ENCODE measurements at regions not wholly inside any gene's neighbourhood (a gene's known extent, or its start where the extent isn't known, plus 50 kb on each side); places are given as distances from the start of the nearest gene placed in this dataset.

- ATAC-seq (no peak), DNase-seq (no peak)
- intact Hi-C loops (cut with DNase I, micrococcal nuclease): no loop called here
Observed at GRCh38 chr12:124174451-124175348, 120.2 kb upstream of the RFLNA start.

DNA sequence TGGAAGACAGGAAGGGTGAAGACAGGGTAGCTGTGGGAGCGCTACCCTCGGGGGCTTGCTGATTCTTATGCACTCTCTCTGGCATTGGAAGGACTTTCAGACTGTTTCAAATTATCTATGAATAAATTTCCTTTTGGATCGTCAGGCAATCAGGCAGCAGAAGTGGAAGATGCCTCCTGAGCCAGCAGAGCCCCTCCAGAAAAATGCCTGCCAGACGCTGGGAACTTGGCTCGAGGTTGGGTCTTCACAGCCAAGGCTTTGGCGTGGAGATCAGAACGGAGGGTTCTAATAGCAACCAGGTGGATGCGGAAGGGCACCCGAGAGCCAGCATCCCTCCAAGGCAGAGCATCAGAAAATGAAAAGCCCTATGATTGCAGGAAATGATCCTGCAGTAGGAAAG lies 119.2 kb upstream of the RFLNA start:
- intact Hi-C loops (cut with DNase I, micrococcal nuclease): no loop called here
- DNase-seq: no peak
- no peak for ATAC-seq

- intact Hi-C loops (cut with DNase I, micrococcal nuclease): no loop called here
- DNase-seq (no peak), ATAC-seq (no peak)
Observed at GRCh38 chr12:124177276-124177950, 117.5 kb upstream of the RFLNA start.

- intact Hi-C loops (cut with DNase I, micrococcal nuclease): no loop called here
- ATAC-seq (no peak), DNase-seq (no peak)
Observed at GRCh38 chr12:124177951-124178316, 117.0 kb upstream of the RFLNA start.

GRCh38 chr12:124179936-124180607 lies 114.8 kb upstream of the RFLNA start:
- DNase-seq (no peak), ATAC-seq (no peak)
- intact Hi-C loops (cut with DNase I, micrococcal nuclease): no loop called here

DNA sequence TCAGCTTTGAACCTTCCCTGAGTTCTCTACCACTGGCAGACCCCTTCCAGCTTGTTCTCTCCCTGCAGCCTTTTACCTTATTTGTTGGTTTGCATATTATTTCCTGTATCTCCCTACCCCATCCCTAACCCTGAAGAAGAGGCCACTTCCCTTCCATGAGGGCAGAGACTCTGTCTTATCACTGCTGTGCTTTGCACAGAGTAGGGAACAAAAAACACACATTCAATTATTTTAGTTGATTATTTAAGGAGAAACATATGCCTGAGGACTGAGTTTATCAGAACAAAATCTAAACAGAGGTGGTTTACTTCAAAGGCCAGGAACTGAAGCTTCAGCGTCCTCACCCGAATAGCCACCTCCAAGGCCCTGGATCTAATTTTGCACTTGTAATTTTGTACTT lies 111.7 kb upstream of the RFLNA start:
- no peak for DNase-seq
- ATAC-seq: no peak
- intact Hi-C loops (cut with DNase I, micrococcal nuclease): no loop called here

- intact Hi-C loops (cut with DNase I, micrococcal nuclease): no loop called here
- ATAC-seq: no peak
- DNase-seq: no peak
Observed at GRCh38 chr12:124184456-124184855, 110.4 kb upstream of the RFLNA start.

- DNase-seq (no peak), ATAC-seq (no peak)
- intact Hi-C loops (cut with DNase I, micrococcal nuclease): no loop called here
Observed at GRCh38 chr12:124185971-124186686, 108.8 kb upstream of the RFLNA start.

DNA sequence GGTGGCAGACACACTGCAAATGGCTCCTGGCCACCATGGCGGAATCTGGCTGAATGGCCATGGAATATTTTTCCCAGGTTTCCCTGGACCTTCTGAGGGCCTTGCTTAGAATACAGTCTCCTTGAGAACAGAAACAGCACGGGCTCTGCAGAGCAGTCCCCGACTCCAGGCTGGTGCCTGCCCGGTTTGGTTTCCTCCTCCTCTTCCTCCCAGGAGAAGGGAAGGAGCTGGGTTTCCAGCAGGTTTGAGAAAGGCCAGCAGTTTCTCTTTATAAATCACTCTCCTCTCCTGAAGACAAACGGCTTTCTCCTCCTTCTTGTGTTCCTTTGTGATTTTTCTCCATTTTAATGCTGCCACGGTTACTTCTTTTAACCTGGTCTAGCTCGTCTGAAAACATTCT lies 106.8 kb upstream of the RFLNA start:
- intact Hi-C loops (cut with DNase I, micrococcal nuclease): no loop called here
- ATAC-seq (no peak), DNase-seq (no peak)

- DNase-seq: no peak
- intact Hi-C loops (cut with DNase I, micrococcal nuclease): no loop called here
- peak; percentile 85 for ATAC-seq
Observed at GRCh38 chr12:124188561-124189405, 106.1 kb upstream of the RFLNA start.

GRCh38 chr12:124190312-124191023 lies 104.4 kb upstream of the RFLNA start:
- intact Hi-C loops (cut with DNase I, micrococcal nuclease): no loop called here
- ATAC-seq (no peak), DNase-seq (no peak)

DNA sequence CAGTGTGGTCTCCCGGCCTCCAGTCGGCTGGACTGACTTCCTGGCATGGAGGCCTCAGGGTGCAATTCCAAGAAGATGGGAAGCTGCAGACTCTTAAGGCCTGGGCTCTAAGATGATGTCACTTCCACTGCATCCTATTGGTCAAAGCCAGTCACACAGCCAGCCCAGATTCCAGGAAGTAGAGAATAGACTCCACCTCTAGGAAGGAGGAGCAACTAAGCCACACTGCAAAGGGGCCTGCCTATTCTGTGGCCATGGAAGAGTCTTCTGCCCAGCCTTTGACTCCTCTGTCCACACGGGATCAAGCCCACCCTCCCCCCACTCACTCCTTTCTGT lies 103.9 kb upstream of the RFLNA start:
- ATAC-seq: peak; percentile 47
- DNase-seq: no peak
- intact Hi-C loops (cut with DNase I, micrococcal nuclease): no loop called here

GRCh38 chr12:124191966-124192365 lies 102.9 kb upstream of the RFLNA start:
- ATAC-seq (no peak), DNase-seq (no peak)
- intact Hi-C loops (cut with DNase I, micrococcal nuclease): no loop called here

- ATAC-seq (peak; percentile 9), DNase-seq (no peak)
- intact Hi-C loops (cut with DNase I, micrococcal nuclease): no loop called here
Observed at GRCh38 chr12:124194264-124194892, 100.5 kb upstream of the RFLNA start.

- ATAC-seq: peak; percentile 92
- DNase-seq: peak in 1 of 2 donors; percentile 18
- intact Hi-C loops (cut with DNase I, micrococcal nuclease): no loop called here
Observed at GRCh38 chr12:124194893-124195566, 99.9 kb upstream of the RFLNA start.

DNA sequence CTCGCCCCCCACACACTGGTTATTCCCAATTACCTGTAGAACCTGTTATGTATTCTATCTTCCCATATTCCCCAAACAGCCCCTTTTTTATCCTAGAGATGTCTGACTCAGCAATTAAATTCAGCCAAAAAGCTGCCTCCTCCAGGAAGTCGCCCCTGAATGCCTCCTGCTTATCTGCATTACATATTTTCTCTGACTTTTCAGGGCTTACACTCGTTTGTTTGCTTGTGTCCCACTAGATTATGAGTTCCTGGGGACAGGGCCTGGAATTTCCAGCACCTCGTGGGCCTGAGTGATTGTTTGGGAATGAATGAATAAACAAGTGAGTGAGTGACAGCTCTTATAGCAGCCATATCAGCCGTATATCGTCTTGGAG lies 99.3 kb upstream of the RFLNA start:
- ATAC-seq (no peak), DNase-seq (no peak)
- intact Hi-C loops (cut with DNase I, micrococcal nuclease): no loop called here

- ATAC-seq: no peak
- no peak for DNase-seq
Observed at GRCh38 chr12:124196236-124196635, 98.7 kb upstream of the RFLNA start.

More at GRCh38 chr12:124196236-124196635, 98.7 kb upstream of the RFLNA start:
- intact Hi-C loops (cut with DNase I, micrococcal nuclease): no loop called here
